RWPE1 (cell line): ENCODE measurements at regions not wholly inside any gene's neighbourhood (a gene's known extent, or its start where the extent isn't known, plus 50 kb on each side); places are given as distances from the start of the nearest gene placed in this dataset.

ENCODE experiments used
- CTCF ChIA-PET: fragments of 350-600 bp; sonication (Branson Sonifier 250); formaldehyde crosslinking; extraction: SDS; loops from one replicate; lab custom pipeline; 2021; lab: Yijun Ruan, JAX
- POLR2A ChIA-PET: fragments of 400-600 bp; formaldehyde crosslinking; extraction: SDS; loops from one replicate; lab custom pipeline; 2020; ENCODE audit warnings: antibody characterized with exemption; ENCODE audit not compliant: low non-redundant PET; lab: Yijun Ruan, JAX
- DNase-seq: peaks from one replicate; pipeline ENCODE4 v3.0.0; 2012; ENCODE audit warnings: low spot score
- H3K27ac ChIP-seq: fragments of 450-650 bp; 2 replicates; pipeline ENCODE4 v1.5.1; 2017
- TF ChIP-seq, protein P1 (sequence below): fragments of 450-650 bp; conservative IDR thresholded peaks from 2 replicates; pipeline ENCODE4 v1.5.1; 2017; ENCODE audit warnings: low read depth, mild to moderate bottlenecking

DNA sequence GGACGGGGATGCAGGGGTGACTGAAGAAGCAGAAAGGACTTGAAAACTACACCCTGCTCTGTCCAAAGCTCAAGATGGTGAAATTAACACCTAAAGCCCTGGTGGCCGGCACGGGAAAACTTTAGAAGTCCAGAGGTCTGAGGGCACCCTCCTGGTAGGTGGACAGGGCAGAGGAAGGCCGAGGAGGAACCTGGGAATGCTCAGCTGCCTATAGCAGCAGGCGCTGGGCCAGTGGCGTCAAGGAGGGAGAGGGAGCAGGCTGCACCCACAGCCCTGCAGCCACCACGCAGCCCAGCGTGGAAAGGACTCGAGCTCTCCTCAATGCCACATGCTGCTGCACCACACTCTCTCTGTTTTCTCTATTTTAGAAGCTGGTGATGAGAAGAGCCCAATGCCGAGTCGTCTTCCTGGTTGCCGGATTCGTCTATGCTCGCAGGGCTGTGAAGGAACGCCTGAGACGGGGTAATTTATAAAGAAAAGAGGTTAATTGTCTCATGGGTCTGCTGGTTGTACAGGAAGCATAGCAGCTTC is 248.3 kb upstream of the AFDN start:
- POLR2A ChIA-PET = no interaction called here
- CTCF ChIA-PET = no interaction called here

GRCh38 chr6:167579806-167580618 is 246.7 kb upstream of the AFDN start:
- ChIA-PET CTCF (no interaction called here), POLR2A (no interaction called here)
- no peak overlapping the region for H3K27ac ChIP-seq
- no peak for DNase-seq
- TF ChIP-seq, protein P1, sequence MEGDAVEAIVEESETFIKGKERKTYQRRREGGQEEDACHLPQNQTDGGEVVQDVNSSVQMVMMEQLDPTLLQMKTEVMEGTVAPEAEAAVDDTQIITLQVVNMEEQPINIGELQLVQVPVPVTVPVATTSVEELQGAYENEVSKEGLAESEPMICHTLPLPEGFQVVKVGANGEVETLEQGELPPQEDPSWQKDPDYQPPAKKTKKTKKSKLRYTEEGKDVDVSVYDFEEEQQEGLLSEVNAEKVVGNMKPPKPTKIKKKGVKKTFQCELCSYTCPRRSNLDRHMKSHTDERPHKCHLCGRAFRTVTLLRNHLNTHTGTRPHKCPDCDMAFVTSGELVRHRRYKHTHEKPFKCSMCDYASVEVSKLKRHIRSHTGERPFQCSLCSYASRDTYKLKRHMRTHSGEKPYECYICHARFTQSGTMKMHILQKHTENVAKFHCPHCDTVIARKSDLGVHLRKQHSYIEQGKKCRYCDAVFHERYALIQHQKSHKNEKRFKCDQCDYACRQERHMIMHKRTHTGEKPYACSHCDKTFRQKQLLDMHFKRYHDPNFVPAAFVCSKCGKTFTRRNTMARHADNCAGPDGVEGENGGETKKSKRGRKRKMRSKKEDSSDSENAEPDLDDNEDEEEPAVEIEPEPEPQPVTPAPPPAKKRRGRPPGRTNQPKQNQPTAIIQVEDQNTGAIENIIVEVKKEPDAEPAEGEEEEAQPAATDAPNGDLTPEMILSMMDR = no peak

More for the DNA sequence above, 248.3 kb upstream of the AFDN start:
- no peak for DNase-seq
- TF ChIP-seq, protein P1 = no peak
- no peak overlapping the region for H3K27ac ChIP-seq

GRCh38 chr6:167580619-167580911 is 246.1 kb upstream of the AFDN start:
- POLR2A ChIA-PET = no interaction called here
- CTCF ChIA-PET = no interaction called here
- DNase-seq = no peak
- TF ChIP-seq, protein P1 = no peak
- no peak overlapping the region for H3K27ac ChIP-seq

GRCh38 chr6:167581637-167582036 is 245.1 kb upstream of the AFDN start:
- H3K27ac ChIP-seq = no peak overlapping the region
- DNase-seq = no peak
- TF ChIP-seq, protein P1 = no peak
- CTCF ChIA-PET = interaction anchor here (0.6 kb wide), 1 partner anchor 189 kb away, joined by 3 read pairs; no protein-coding TSS in a partner anchor
- POLR2A ChIA-PET = no interaction called here

DNA sequence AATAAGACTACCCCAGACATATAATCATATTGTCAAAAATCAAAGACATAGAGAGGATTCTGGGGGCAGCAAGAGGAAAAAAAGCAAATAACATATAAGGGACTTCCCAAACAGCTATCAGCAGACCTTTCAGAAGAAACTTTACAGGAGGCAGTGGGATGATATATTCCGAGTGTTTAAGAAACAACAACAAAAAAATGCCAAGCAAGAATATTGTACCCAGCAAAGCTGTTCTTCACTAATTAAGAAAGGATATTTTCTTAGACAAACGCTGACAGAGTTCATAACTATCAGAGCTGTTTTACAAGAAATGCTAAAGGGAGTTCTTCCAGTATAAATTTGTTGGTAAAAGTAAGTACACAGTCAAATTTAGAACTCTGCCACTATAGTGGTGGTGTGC is 243.3 kb upstream of the AFDN start:
- ChIA-PET CTCF (interaction anchor here (0.7 kb wide), 2 partner anchors 125 to 319 kb away, joined by 3 to 4 read pairs; no protein-coding TSS in a partner anchor), POLR2A (no interaction called here)
- H3K27ac ChIP-seq = no peak overlapping the region
- TF ChIP-seq, protein P1 = no peak
- no peak for DNase-seq

GRCh38 chr6:167588181-167588919 is 238.4 kb upstream of the AFDN start:
- DNase-seq = no peak
- CTCF ChIA-PET = no interaction called here
- POLR2A ChIA-PET = no interaction called here
- no peak overlapping the region for H3K27ac ChIP-seq
- TF ChIP-seq, protein P1 = no peak
